ENCODE measurements at regions not wholly inside any gene's neighbourhood (a gene's known extent, or its start where the extent isn't known, plus 50 kb on each side); places are given as distances from the start of the nearest gene placed in this dataset.

- no peak for DNase-seq
- Histone ChIP-seq H3K27me3 (ENCODE audit: control insufficient read depth, insufficient read depth, low read length) (no peaks in the 10 kb centered on the region), H3K36me3 (replicated peaks; ENCODE audit: control insufficient read depth, insufficient read depth, low read length) (no peaks in the 10 kb centered on the region), H3K4me3 (ENCODE audit: insufficient read depth, low read depth, low read length) (no peak overlapping the region)
Observed at GRCh38 chr3:22901684-22902083, 301.4 kb upstream of the UBE2E2 start.

GRCh38 chr3:22907161-22907780, 295.9 kb upstream of the UBE2E2 start:
- Histone ChIP-seq H3K27me3 (ENCODE audit: control insufficient read depth, insufficient read depth, low read length) (no peaks in the 10 kb centered on the region), H3K4me3 (ENCODE audit: insufficient read depth, low read depth, low read length) (no peak overlapping the region), H3K36me3 (replicated peaks; ENCODE audit: control insufficient read depth, insufficient read depth, low read length) (no peaks in the 10 kb centered on the region)
- no peak for DNase-seq

- H3K36me3 ChIP-seq (replicated peaks; ENCODE audit: control insufficient read depth, insufficient read depth, low read length) = no peaks in the 10 kb centered on the region
- DNase-seq = no peak
Observed at GRCh38 chr3:22907796-22908195, 295.3 kb upstream of the UBE2E2 start.

GRCh38 chr3:22908989-22909507, 294.1 kb upstream of the UBE2E2 start:
- no peaks in the 10 kb centered on the region for H3K36me3 ChIP-seq (replicated peaks; ENCODE audit: control insufficient read depth, insufficient read depth, low read length)
- no peak overlapping the region for H3K4me3 ChIP-seq (ENCODE audit: insufficient read depth, low read depth, low read length)
- H3K27me3 ChIP-seq (ENCODE audit: control insufficient read depth, insufficient read depth, low read length) = no peaks in the 10 kb centered on the region
- no peak for DNase-seq

More at GRCh38 chr3:22907796-22908195, 295.3 kb upstream of the UBE2E2 start:
- H3K27me3 ChIP-seq (ENCODE audit: control insufficient read depth, insufficient read depth, low read length) = no peaks in the 10 kb centered on the region
- H3K4me3 ChIP-seq (ENCODE audit: insufficient read depth, low read depth, low read length) = no peak overlapping the region

GRCh38 chr3:22916933-22917332, 286.2 kb upstream of the UBE2E2 start:
- H3K36me3 ChIP-seq (replicated peaks; ENCODE audit: control insufficient read depth, insufficient read depth, low read length) = no peaks in the 10 kb centered on the region
- H3K4me3 ChIP-seq (ENCODE audit: insufficient read depth, low read depth, low read length) = no peak overlapping the region
- no peak for DNase-seq
- H3K27me3 ChIP-seq (ENCODE audit: control insufficient read depth, insufficient read depth, low read length) = no peaks in the 10 kb centered on the region

GRCh38 chr3:22920006-22920405, 283.1 kb upstream of the UBE2E2 start:
- H3K36me3 ChIP-seq (replicated peaks; ENCODE audit: control insufficient read depth, insufficient read depth, low read length) = no peaks in the 10 kb centered on the region
- H3K4me3 ChIP-seq (ENCODE audit: insufficient read depth, low read depth, low read length) = no peak overlapping the region
- DNase-seq = no peak
- no peaks in the 10 kb centered on the region for H3K27me3 ChIP-seq (ENCODE audit: control insufficient read depth, insufficient read depth, low read length)

- H3K27me3 ChIP-seq (ENCODE audit: control insufficient read depth, insufficient read depth, low read length) = no peaks in the 10 kb centered on the region
- peak; percentile 7 for DNase-seq
- H3K4me3 ChIP-seq (ENCODE audit: insufficient read depth, low read depth, low read length) = no peak overlapping the region
- no peaks in the 10 kb centered on the region for H3K36me3 ChIP-seq (replicated peaks; ENCODE audit: control insufficient read depth, insufficient read depth, low read length)
Observed at GRCh38 chr3:22922317-22922716, 280.8 kb upstream of the UBE2E2 start.

- Histone ChIP-seq H3K27me3 (ENCODE audit: control insufficient read depth, insufficient read depth, low read length) (no peaks in the 10 kb centered on the region), H3K4me3 (ENCODE audit: insufficient read depth, low read depth, low read length) (no peak overlapping the region), H3K36me3 (replicated peaks; ENCODE audit: control insufficient read depth, insufficient read depth, low read length) (no peaks in the 10 kb centered on the region)
- no peak for DNase-seq
Observed at GRCh38 chr3:22923711-22924110, 279.4 kb upstream of the UBE2E2 start.

GRCh38 chr3:22928216-22929110, 274.7 kb upstream of the UBE2E2 start:
- Histone ChIP-seq H3K4me3 (ENCODE audit: insufficient read depth, low read depth, low read length) (no peak overlapping the region), H3K27me3 (ENCODE audit: control insufficient read depth, insufficient read depth, low read length) (no peaks in the 10 kb centered on the region), H3K36me3 (replicated peaks; ENCODE audit: control insufficient read depth, insufficient read depth, low read length) (no peaks in the 10 kb centered on the region)
- no peak for DNase-seq

GRCh38 chr3:22933051-22933840, 269.9 kb upstream of the UBE2E2 start:
- Histone ChIP-seq H3K4me3 (ENCODE audit: insufficient read depth, low read depth, low read length) (no peak overlapping the region), H3K36me3 (replicated peaks; ENCODE audit: control insufficient read depth, insufficient read depth, low read length) (no peaks in the 10 kb centered on the region), H3K27me3 (ENCODE audit: control insufficient read depth, insufficient read depth, low read length) (no peaks in the 10 kb centered on the region)
- DNase-seq = no peak

GRCh38 chr3:22933841-22934116, 269.3 kb upstream of the UBE2E2 start:
- no peak for DNase-seq
- no peaks in the 10 kb centered on the region for H3K27me3 ChIP-seq (ENCODE audit: control insufficient read depth, insufficient read depth, low read length)

GRCh38 chr3:22935040-22935439, 268.1 kb upstream of the UBE2E2 start:
- Histone ChIP-seq H3K27me3 (ENCODE audit: control insufficient read depth, insufficient read depth, low read length) (no peaks in the 10 kb centered on the region), H3K4me3 (ENCODE audit: insufficient read depth, low read depth, low read length) (no peak overlapping the region), H3K36me3 (replicated peaks; ENCODE audit: control insufficient read depth, insufficient read depth, low read length) (no peaks in the 10 kb centered on the region)
- DNase-seq = no peak

More at GRCh38 chr3:22933841-22934116, 269.3 kb upstream of the UBE2E2 start:
- Histone ChIP-seq H3K36me3 (replicated peaks; ENCODE audit: control insufficient read depth, insufficient read depth, low read length) (no peaks in the 10 kb centered on the region), H3K4me3 (ENCODE audit: insufficient read depth, low read depth, low read length) (no peak overlapping the region)

- Histone ChIP-seq H3K36me3 (replicated peaks; ENCODE audit: control insufficient read depth, insufficient read depth, low read length) (no peaks in the 10 kb centered on the region), H3K27me3 (ENCODE audit: control insufficient read depth, insufficient read depth, low read length) (no peaks in the 10 kb centered on the region), H3K4me3 (ENCODE audit: insufficient read depth, low read depth, low read length) (no peak overlapping the region)
- no peak for DNase-seq
Observed at GRCh38 chr3:22937536-22937935, 265.6 kb upstream of the UBE2E2 start.

GRCh38 chr3:22938739-22939138, 264.4 kb upstream of the UBE2E2 start:
- Histone ChIP-seq H3K36me3 (replicated peaks; ENCODE audit: control insufficient read depth, insufficient read depth, low read length) (no peaks in the 10 kb centered on the region), H3K4me3 (ENCODE audit: insufficient read depth, low read depth, low read length) (no peak overlapping the region), H3K27me3 (ENCODE audit: control insufficient read depth, insufficient read depth, low read length) (no peaks in the 10 kb centered on the region)
- no peak for DNase-seq

- DNase-seq = no peak
- Histone ChIP-seq H3K27me3 (ENCODE audit: control insufficient read depth, insufficient read depth, low read length) (no peaks in the 10 kb centered on the region), H3K36me3 (replicated peaks; ENCODE audit: control insufficient read depth, insufficient read depth, low read length) (no peaks in the 10 kb centered on the region), H3K4me3 (ENCODE audit: insufficient read depth, low read depth, low read length) (no peak overlapping the region)
Observed at GRCh38 chr3:22939349-22939748, 263.8 kb upstream of the UBE2E2 start.

Data from H7 (cell line).